HG02642 (cell line): ENCODE measurements at regions not wholly inside any gene's neighbourhood (a gene's known extent, or its start where the extent isn't known, plus 50 kb on each side); places are given as distances from the start of the nearest gene placed in this dataset.
"Not testable (repeated sequence)": the region's sequence is repeated elsewhere in the genome, so short reads cannot be mapped to it uniquely, and the experiment has no call there.

ENCODE experiments used
- ATAC-seq: cut with Tn5 transposase; IDR thresholded peaks from one replicate; pipeline ENCODE4 v1.9.1; 2021; ENCODE audit warnings: mild to moderate bottlenecking; ENCODE audit not compliant: unreplicated experiment, poor library complexity

DNA sequence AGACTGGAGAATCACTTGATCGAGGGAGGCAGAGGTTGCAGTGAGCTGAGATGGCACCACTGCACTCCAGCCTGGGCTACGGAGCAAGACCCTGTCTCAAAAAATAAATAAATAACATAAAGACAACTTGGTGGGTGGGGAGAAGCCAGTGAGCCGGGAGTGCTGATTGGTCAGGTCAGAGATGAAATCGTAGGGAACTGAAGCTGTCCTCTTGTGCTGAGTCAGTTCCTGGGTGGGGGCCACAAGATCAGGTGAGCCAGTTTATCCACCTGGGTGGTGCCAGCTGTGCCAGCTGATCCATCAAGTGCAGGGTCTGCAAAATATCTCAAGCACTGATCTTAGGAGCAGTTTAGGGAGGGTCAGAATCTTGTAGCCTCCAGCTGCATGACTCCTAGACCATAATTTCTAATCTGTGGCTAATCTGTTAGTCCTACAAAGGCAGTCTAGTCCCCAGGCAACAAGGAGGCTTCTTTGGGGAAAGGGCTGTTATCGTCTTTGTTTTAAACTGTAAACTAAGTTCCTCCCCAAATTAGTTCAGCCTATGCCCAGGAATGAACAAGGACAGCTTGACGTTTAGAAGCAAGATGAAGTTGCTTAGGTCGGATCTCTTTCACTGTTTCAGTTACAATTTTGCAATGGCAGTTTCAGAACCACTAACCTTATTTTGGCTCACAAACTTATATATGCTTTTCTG is 221.5 kb upstream of the MYLIP start:
- not testable (repeated sequence) for ATAC-seq

DNA sequence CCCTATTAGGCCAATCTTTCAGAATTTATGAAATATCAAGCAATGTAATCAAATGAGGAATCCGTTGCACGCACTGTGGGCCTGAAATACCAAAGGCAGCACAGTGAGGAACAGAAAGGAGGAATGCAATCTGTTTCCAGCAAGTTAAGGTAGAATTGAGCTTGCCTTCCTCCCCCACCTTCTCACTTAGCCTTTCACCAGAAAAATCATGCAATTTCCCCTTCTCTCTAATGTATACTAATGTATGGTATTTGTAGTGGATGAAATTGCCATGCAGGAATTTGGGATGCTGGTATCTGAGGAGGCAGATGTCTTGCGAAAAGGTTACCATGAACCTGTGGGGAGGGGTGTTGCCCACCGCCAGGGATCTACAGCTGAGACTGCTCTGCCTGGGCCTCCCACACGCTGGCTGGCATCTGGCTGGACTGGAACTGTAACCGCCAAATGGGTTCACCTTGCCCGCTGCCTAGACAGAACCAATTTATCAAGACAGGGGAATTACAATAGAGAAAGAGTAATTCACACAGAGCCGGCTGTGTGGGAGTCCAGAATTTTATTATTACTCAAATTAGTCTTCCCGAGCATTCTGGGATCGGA is 222.4 kb upstream of the MYLIP start:
- no peak for ATAC-seq

GRCh38 chr6:15905488-15906419 is 223.1 kb upstream of the MYLIP start:
- ATAC-seq = no peak

- ATAC-seq = no peak
These were observed 224.1 kb upstream of the MYLIP start for GRCh38 chr6:15904651-15905376.

- ATAC-seq = peak; percentile 92
These were observed 227.5 kb upstream of the MYLIP start for GRCh38 chr6:15901141-15902115.

DNA sequence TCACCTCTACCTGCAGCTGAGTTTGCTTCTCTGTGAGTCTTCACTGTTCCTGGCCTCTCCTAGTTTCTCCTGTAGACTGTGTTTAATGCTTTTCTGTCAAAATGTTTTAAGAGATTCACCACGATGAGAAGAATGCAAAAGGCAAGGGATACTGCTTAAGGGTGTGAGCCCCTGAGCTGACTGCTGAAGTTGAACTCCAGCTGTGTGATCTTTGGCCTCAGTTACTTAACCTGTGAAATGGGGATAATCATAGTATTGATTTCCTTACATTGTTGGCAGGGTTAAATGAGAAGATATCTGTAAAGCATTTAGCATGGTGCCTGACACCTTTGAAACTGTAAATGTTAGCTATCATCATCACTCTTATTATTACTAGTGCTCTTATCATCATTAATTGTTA is 230.2 kb upstream of the MYLIP start:
- no peak for ATAC-seq

- no peak for ATAC-seq
These were observed 231.6 kb upstream of the MYLIP start for GRCh38 chr6:15897063-15897876.

DNA sequence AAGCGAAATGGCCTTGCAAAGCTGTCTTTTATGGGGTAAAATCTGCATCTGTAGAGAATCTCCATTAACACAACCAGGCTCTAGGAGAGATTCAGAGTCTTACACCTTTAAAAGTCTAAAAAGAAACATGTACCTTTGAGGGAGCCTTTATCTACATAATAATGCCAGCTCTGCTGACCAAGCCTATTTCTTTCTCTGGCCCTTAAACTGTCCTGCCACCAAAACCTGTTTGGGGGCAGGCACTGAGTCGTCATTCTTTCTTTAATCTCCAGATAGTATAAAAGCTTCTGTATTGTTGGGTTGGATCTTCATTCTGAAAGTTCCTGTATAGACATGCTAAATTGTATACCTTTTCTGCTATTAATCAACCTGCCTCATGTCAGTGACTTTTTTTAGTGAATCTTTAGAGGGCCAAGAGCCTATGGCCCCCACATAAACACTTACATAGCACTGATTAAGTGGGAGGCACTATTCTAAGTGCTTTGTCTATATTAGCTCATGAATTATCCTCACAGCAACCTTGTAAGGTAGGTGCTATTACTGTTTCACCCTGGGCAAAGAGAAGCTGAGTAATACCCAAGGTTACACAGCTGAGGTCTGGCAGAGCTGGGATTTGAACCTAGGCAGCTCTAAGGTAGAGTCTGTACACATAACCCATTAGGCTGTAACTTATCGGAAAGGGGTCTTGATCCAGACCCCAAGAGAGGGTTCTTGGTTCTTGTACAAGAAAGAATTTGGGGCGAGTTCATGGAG is 232.3 kb upstream of the DTNBP1 start:
- no peak for ATAC-seq

- ATAC-seq = no peak
These were observed 230.9 kb upstream of the DTNBP1 start for GRCh38 chr6:15893556-15894253.

DNA sequence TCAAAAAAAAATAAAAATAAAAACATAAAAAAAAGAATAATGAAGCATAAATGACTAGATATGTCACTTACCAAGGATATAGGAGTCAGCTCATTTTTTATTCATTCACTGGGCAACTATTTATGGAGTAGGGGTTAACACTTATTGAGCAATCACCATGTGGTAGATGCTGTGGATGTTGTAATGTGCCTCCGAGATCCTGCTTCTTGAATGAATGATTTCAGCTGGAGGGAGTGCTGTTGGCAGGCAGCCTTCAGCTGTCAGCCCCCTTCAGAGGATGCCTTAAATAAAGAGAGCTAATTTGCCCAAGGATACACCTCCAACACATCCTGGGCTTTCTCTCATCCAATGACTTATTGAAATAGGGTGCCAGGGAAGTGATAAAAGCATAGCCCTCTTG is 229.5 kb upstream of the DTNBP1 start:
- no peak for ATAC-seq

DNA sequence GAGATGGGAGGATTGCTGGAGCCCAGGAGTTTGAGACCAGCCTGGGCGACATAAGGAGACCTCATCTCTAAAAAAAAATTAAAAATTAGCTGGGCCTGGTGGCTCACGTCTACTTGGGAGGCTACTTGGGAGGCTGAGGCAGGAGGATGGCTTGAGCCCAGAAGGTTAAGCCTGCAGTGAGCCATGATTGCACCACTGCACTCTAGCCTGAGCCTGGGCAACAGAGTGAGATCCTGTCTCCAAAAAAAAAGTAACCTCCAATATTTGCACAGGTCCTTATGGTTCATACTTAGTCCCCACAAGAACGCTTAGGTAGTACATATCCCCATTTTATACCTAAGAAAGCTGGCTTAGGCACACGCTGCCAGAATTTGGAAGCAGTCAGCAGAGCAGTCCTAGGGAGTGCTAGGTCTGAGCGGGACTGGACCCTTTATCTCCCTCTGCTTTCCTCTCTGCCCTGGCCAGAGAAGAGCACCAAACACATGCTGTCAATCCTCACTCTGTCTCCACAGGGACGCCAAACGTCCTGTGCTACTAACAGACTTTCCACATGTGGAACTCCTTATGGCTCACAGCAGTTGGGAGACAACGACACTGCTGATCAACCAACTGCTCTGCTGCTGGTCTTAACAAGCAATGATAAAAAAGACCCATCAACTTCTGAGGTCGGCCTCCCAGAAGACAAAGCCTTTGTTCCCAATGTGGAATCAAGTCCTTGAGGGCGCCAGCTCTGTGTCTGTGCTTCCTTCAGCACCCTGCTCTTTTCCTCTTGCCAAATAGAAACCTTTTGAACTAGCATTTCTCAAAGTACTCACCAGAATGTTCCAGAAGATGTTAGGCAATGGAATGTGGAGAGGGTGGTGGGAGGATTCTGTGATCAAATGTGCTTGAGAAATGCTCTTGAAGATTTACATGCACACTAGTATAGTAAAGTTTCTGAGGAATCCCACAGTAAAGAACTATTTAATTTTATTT is 226.3 kb upstream of the DTNBP1 start:
- ATAC-seq = no peak

- peak; percentile 63 for ATAC-seq
These were observed 224.9 kb upstream of the DTNBP1 start for GRCh38 chr6:15887491-15888461.

DNA sequence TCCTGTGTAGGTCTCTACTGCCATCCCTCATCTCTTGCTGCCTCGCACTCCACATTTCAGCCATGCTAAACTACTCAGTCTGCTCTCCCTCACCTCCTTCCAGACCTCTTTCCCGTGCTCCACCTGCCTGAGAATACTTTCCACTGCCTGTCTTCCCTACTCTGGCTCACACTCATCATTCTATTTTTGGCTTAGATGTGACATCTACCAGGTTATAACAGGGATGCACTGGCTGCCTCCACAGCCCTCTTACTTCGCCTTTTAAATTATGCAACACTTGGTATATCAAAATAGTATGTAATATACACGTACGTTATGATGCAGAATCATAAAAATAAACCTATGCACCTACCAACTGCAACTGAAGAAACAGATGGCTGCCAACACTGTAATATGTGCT is 222.8 kb upstream of the DTNBP1 start:
- ATAC-seq = no peak

DNA sequence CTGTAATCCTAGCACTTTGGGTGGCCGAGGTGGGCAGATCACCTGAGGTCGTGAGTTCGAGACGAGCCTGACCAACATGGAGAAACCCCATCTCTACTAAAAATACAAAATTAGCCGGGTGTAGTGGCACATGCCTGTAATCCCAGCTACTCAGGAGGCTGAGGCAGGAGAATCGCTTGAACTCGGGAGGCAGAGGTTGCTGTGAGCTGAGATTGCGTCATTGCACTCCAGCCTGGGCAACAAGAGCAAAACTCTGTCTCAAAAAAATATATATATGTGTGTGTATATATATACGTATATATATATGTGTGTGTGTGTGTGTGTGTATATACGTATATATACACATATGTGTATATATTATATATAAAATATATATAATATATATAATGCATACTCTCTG is 220.8 kb upstream of the DTNBP1 start:
- ATAC-seq = not testable (repeated sequence)

DNA sequence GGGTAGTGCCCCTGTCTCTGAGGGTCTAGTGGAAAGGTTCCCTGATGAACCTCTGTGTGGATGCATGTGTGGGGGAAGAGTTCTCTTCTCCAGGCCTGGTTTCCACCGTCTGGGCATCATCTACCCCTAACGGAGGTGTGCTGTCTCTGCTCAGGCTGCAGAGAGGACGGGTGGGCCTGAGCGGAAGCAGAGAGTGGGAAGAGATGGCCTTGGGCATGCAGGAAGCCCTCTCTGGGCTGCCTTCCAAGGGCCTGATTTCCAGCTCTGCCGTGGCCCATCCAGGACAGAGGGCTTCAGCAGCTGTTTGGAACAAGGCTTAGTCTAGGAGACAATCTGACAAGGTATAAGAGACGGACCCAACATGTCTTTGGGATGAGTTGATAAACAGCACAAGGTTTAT is 220.1 kb upstream of the DTNBP1 start:
- ATAC-seq = no peak
